Aorta (tissue), 5 donors: ENCODE measurements at regions not wholly inside any gene's neighbourhood (a gene's known extent, or its start where the extent isn't known, plus 50 kb on each side); places are given as distances from the start of the nearest gene placed in this dataset.

Experiments used
- ATAC-seq: fragments of 200-7000 bp; cut with Tn5 transposase; one replicate; pipeline ENCODE4 v1.9.1; 2022; ENCODE audit warnings: moderate library complexity; ENCODE audit not compliant: low FRiP score
- DNase-seq, 2 donors: peaks; one replicate each; pipeline ENCODE4 v3.0.0-alpha.2; 2020
- H3K27ac ChIP-seq, 2 donors: one replicate each; pipeline ENCODE4 v1.5.1; 2013; ENCODE audit warnings: low read length in 2 of 2, mild to moderate bottlenecking in 2 of 2, moderate library complexity in 2 of 2, control low read depth in 1 of 2, inconsistent platforms in 1 of 2, low read depth in 1 of 2
- H3K27me3 ChIP-seq, 2 donors: one replicate each; pipeline ENCODE4 v1.6.1; 2013; ENCODE audit warnings: control low read depth in 1 of 2, low read length in 1 of 2, mild to moderate bottlenecking in 1 of 2, moderate library complexity in 1 of 2; ENCODE audit not compliant: insufficient read depth in 2 of 2, control insufficient read depth in 1 of 2
- H3K36me3 ChIP-seq, 2 donors: one replicate each; pipeline ENCODE4 v1.6.1; 2013; ENCODE audit warnings: control low read depth in 1 of 2, low read length in 1 of 2, mild to moderate bottlenecking in 1 of 2; ENCODE audit not compliant: insufficient read depth in 2 of 2, control insufficient read depth in 1 of 2
- H3K4me1 ChIP-seq, 2 donors: one replicate each; pipeline ENCODE4 v1.6.1; 2013; ENCODE audit warnings: low read length in 2 of 2, control low read depth in 1 of 2, mild to moderate bottlenecking in 1 of 2, moderate library complexity in 1 of 2; ENCODE audit not compliant: insufficient read depth in 2 of 2, control insufficient read depth in 1 of 2
- H3K4me3 ChIP-seq, 2 donors: one replicate each; pipeline ENCODE4 v1.5.1; 2013; ENCODE audit warnings: low read length in 2 of 2, control low read depth in 1 of 2, mild to moderate bottlenecking in 1 of 2
- H3K9me3 ChIP-seq: one replicate; pipeline ENCODE4 v1.6.1; 2013; ENCODE audit warnings: mild to moderate bottlenecking, low read length; ENCODE audit not compliant: control insufficient read depth
- WGBS, 2 donors: extraction: QIAGEN DNeasy Blood & Tissue Kit; methylation state at CpG; one replicate each; pipeline ENCODE4 v1.1.7; 2013; 5-methylcytosine and 5-hydroxymethylcytosine counted together
- intact Hi-C, 2 donors: fragments of 100-400 bp; cut with DNase I; formaldehyde crosslinking; loops; one replicate each; pipeline versions ENCODE4 v1.14.2 to v1.15.0; 2022
- donor health status: healthy with polysubstance abuse.
- donor health status: Bipolar disorder and iron deficiency.
- donor health status: DM: no; HTN: no; CAD: no.
- donor health status: DM: no; HTN: no; CAD: no.
- donor health status: DM: yes; HTN: yes; CAD: no.

DNA sequence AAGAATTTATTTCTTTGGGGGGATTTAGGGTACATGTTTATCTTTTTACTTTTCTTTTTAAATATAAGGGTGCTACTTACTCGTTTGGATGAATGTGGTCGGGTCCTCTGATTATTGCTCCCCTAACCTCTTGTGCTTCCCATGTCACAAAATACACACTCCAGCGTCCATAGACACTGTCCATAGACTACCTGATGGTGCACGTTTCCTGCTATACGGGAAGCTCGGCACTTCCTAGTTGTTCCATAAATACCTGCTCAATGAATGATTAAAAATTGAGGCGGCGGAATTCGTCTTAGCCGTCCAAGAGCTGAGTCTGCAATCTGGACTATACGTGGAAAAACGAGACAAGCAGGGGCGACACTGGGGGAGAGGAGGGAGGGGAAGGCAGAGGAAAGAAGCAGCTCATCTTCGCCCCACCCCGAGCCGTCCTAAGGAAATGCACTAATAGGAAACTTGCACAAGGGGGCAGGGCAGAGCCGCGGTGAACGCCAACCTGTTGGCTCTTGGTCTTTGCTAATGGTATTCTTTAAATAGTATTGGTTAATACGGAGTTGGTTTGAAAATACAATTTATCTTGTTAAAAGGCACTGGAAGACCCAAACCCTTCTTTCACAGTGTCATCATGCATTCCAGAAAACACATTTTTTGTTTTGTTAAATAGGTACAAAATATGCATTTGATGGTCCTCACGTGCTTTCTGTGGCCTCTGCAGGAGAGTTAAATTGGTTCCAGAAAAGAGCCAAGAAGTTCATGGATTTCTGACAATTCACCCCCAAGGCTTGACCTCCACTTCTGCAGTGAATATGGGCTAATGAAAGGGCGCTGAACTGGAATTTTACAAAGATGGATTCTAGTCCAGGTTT is 73.0 kb upstream of the KCTD1 start:
- H3K4me1 ChIP-seq, result no peaks in the 10 kb centered on the region
- peaks cover 2% of the 10 kb centered on the region for H3K9me3 ChIP-seq
- 32 to 38% methylated on average over 22 of the region's 22 CpGs for WGBS, 2 donors
- H3K27ac ChIP-seq, result no peak overlapping the region
- no peaks in the 10 kb centered on the region for H3K36me3 ChIP-seq
- no peak for ATAC-seq
- DNase-seq, result no peak
- intact Hi-C loops, result no loop called here
- no peak overlapping the region for H3K4me3 ChIP-seq
- no peaks in the 10 kb centered on the region for H3K27me3 ChIP-seq

DNA sequence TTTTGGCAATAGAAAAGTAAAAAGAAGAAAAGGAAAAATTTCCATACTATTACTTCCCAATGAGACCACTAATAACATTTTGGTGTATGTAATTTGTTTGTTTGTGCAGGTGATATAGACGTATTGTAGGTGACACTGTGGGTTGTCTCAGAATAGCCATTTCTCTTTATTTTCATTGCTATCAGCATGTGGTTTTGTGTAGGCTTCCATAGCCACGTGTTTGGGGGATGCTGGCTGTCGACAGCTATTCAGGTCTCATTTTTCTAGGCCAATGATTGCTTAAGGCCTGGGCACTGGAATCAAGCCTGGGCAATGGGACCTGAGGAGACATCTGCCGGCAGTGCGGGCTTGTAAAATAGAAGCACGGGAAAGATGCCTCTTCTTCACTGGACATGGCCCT is 71.0 kb upstream of the KCTD1 start:
- Histone ChIP-seq H3K36me3 (no peaks in the 10 kb centered on the region), H3K4me3 (no peak overlapping the region), H3K9me3 (peaks cover 2% of the 10 kb centered on the region), H3K4me1 (no peaks in the 10 kb centered on the region), H3K27me3 (no peaks in the 10 kb centered on the region), H3K27ac (no peak overlapping the region)
- no peak for ATAC-seq
- intact Hi-C loops, result no loop called here
- 75 to 79% methylated on average over 6 of the region's 6 CpGs for WGBS, 2 donors
- no peak for DNase-seq

DNA sequence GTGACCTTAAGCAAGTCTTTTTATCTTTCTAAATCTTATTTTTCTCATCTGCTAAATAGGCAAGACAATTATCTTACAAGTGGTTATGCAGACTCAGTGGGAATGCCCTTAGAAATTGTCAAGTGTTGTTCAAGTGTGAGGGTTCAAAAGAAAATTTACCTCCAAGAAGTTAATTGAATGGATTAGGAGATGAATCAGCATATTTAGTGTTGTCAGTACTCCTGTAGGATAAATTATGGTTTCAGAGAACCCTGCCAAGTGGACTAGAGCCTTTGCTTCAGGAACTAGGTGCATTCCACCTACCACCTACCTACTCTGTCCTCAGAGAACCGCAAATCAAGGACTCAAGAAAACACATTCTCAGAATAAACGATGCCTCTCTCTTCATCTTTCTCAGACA is 69.8 kb upstream of the KCTD1 start:
- H3K27ac ChIP-seq, result no peak overlapping the region
- intact Hi-C loops, result no loop called here
- 83 to 93% methylated on average over 2 of the region's 2 CpGs for WGBS, 2 donors
- no peak overlapping the region for H3K4me3 ChIP-seq
- no peaks in the 10 kb centered on the region for H3K27me3 ChIP-seq
- H3K9me3 ChIP-seq, result peaks cover 2% of the 10 kb centered on the region
- H3K4me1 ChIP-seq, result no peaks in the 10 kb centered on the region
- no peak for ATAC-seq
- DNase-seq, result no peak
- H3K36me3 ChIP-seq, result no peaks in the 10 kb centered on the region

- Histone ChIP-seq H3K4me3 (no peak overlapping the region), H3K27me3 (no peaks in the 10 kb centered on the region), H3K4me1 (no peaks in the 10 kb centered on the region), H3K9me3 (peaks cover 3% of the 10 kb centered on the region), H3K36me3 (no peaks in the 10 kb centered on the region), H3K27ac (no peak overlapping the region)
- no peak for DNase-seq
- intact Hi-C loops, result no loop called here
- ATAC-seq, result no peak
- WGBS, 2 donors, result 17 to 30% methylated on average over 3 of the region's 3 CpGs
Observed at GRCh38 chr18:26617151-26617554, 68.8 kb upstream of the KCTD1 start.

GRCh38 chr18:26614374-26614773 is 66.0 kb upstream of the KCTD1 start:
- H3K27me3 ChIP-seq, result no peaks in the 10 kb centered on the region
- H3K4me1 ChIP-seq, result no peaks in the 10 kb centered on the region
- H3K36me3 ChIP-seq, result no peaks in the 10 kb centered on the region
- ATAC-seq, result no peak
- H3K9me3 ChIP-seq, result peaks cover 1% of the 10 kb centered on the region
- intact Hi-C loops, result no loop called here
- 36 to 64% methylated on average over 3 of the region's 3 CpGs for WGBS, 2 donors
- no peak overlapping the region for H3K4me3 ChIP-seq
- H3K27ac ChIP-seq, result no peak overlapping the region
- no peak for DNase-seq
